Panc1 (cell line): ENCODE measurements at regions not wholly inside any gene's neighbourhood (a gene's known extent, or its start where the extent isn't known, plus 50 kb on each side); places are given as distances from the start of the nearest gene placed in this dataset.

Source experiments
- POLR2AphosphoS5 ChIP-seq: IDR thresholded peaks from 2 replicates; pipeline ENCODE4 v1.6.1; 2012; ENCODE audit warnings: mild to moderate bottlenecking, low read depth, low read length, moderate library complexity
- SIN3A ChIP-seq: IDR thresholded peaks from 2 replicates; pipeline ENCODE4 v1.6.1; 2012; ENCODE audit warnings: low read depth, mild to moderate bottlenecking, low read length, moderate library complexity, borderline replicate concordance; ENCODE audit not compliant: insufficient read depth
- TCF7L2 ChIP-seq: IDR thresholded peaks from 2 replicates; pipeline ENCODE4 v1.6.1; 2011; ENCODE audit warnings: mild to moderate bottlenecking, low read depth, low read length, inconsistent platforms
- TF ChIP-seq, protein P1 (sequence below): fragments of 450-650 bp; IDR thresholded peaks from 2 replicates; pipeline ENCODE4 v1.5.1; 2017; ENCODE audit warnings: mild to moderate bottlenecking
- TF ChIP-seq, protein P2 (sequence below), 2 experiments: IDR thresholded peaks; 2 replicates each; pipeline ENCODE4 v1.6.1; 2011 to 2012; ENCODE audit warnings: low read depth in 2 of 2, control low read depth in 1 of 2, low read length in 1 of 2, mild to moderate bottlenecking in 1 of 2, moderate library complexity in 1 of 2; ENCODE audit not compliant: insufficient read depth in 1 of 2

DNA sequence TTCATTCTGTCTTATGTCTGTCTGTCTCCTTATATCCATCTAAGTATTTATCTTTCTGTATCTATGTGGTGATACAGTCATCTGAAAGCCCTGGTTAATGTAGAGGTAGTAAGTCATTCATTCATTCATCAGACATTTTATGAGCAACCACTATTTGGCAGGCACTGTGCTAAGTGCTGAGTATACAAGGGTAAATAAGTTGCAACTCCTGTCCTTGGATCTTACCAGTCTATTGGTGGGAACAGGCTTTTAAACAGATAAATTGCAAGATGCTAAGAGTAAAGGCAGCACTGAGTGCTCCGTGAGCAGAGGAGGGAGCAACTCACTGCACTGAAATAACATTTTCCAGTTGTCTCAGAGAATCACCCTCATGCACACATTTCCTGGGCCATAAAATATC is 68.6 kb downstream of the TMEM30B start:
- TF ChIP-seq, protein P1, sequence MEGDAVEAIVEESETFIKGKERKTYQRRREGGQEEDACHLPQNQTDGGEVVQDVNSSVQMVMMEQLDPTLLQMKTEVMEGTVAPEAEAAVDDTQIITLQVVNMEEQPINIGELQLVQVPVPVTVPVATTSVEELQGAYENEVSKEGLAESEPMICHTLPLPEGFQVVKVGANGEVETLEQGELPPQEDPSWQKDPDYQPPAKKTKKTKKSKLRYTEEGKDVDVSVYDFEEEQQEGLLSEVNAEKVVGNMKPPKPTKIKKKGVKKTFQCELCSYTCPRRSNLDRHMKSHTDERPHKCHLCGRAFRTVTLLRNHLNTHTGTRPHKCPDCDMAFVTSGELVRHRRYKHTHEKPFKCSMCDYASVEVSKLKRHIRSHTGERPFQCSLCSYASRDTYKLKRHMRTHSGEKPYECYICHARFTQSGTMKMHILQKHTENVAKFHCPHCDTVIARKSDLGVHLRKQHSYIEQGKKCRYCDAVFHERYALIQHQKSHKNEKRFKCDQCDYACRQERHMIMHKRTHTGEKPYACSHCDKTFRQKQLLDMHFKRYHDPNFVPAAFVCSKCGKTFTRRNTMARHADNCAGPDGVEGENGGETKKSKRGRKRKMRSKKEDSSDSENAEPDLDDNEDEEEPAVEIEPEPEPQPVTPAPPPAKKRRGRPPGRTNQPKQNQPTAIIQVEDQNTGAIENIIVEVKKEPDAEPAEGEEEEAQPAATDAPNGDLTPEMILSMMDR, result no peak
- TF ChIP-seq, protein P2, sequence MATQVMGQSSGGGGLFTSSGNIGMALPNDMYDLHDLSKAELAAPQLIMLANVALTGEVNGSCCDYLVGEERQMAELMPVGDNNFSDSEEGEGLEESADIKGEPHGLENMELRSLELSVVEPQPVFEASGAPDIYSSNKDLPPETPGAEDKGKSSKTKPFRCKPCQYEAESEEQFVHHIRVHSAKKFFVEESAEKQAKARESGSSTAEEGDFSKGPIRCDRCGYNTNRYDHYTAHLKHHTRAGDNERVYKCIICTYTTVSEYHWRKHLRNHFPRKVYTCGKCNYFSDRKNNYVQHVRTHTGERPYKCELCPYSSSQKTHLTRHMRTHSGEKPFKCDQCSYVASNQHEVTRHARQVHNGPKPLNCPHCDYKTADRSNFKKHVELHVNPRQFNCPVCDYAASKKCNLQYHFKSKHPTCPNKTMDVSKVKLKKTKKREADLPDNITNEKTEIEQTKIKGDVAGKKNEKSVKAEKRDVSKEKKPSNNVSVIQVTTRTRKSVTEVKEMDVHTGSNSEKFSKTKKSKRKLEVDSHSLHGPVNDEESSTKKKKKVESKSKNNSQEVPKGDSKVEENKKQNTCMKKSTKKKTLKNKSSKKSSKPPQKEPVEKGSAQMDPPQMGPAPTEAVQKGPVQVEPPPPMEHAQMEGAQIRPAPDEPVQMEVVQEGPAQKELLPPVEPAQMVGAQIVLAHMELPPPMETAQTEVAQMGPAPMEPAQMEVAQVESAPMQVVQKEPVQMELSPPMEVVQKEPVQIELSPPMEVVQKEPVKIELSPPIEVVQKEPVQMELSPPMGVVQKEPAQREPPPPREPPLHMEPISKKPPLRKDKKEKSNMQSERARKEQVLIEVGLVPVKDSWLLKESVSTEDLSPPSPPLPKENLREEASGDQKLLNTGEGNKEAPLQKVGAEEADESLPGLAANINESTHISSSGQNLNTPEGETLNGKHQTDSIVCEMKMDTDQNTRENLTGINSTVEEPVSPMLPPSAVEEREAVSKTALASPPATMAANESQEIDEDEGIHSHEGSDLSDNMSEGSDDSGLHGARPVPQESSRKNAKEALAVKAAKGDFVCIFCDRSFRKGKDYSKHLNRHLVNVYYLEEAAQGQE (IDR thresholded peaks at IDR 0.05; ENCODE audit: insufficient read depth in 1 of 2, low read depth in 2 of 2, low read length in 1 of 2), result no peak
- TF ChIP-seq POLR2AphosphoS5 (no peak), TCF7L2 (no peak), SIN3A (no peak)
